ENCODE measurements at regions not wholly inside any gene's neighbourhood (a gene's known extent, or its start where the extent isn't known, plus 50 kb on each side); places are given as distances from the start of the nearest gene placed in this dataset.

- no peak for TF ChIP-seq POLR2A (IDR thresholded peaks at IDR 0.05)
- TF ChIP-seq, protein P1, sequence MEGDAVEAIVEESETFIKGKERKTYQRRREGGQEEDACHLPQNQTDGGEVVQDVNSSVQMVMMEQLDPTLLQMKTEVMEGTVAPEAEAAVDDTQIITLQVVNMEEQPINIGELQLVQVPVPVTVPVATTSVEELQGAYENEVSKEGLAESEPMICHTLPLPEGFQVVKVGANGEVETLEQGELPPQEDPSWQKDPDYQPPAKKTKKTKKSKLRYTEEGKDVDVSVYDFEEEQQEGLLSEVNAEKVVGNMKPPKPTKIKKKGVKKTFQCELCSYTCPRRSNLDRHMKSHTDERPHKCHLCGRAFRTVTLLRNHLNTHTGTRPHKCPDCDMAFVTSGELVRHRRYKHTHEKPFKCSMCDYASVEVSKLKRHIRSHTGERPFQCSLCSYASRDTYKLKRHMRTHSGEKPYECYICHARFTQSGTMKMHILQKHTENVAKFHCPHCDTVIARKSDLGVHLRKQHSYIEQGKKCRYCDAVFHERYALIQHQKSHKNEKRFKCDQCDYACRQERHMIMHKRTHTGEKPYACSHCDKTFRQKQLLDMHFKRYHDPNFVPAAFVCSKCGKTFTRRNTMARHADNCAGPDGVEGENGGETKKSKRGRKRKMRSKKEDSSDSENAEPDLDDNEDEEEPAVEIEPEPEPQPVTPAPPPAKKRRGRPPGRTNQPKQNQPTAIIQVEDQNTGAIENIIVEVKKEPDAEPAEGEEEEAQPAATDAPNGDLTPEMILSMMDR (IDR thresholded peaks at IDR 0.05) = no peak
Observed at GRCh38 chr2:145169285-145169684, 649.4 kb upstream of the ZEB2 start.

Data from testis (tissue), 2 donors.